SU-DHL-6 (cell line): ENCODE measurements at regions not wholly inside any gene's neighbourhood (a gene's known extent, or its start where the extent isn't known, plus 50 kb on each side); places are given as distances from the start of the nearest gene placed in this dataset.

Experiments used
- H2AFZ ChIP-seq: fragments of 200-600 bp; sonication (generic); 2 replicates; pipeline ENCODE4 v1.6.1; 2014; ENCODE audit warnings: low read depth, mild to moderate bottlenecking, moderate library complexity, mixed read lengths, antibody characterized with exemption, low read length; ENCODE audit not compliant: severe bottlenecking
- H3F3A ChIP-seq: fragments of 200-600 bp; shearing (Covaris generic); 2 replicates; pipeline ENCODE4 v1.6.0; 2016; ENCODE audit warnings: antibody characterized with exemption, mild to moderate bottlenecking; ENCODE audit not compliant: insufficient read depth
- H3K27ac ChIP-seq: fragments of 200-600 bp; sonication (generic); 2 replicates; pipeline ENCODE4 v1.5.1; 2016; ENCODE audit warnings: low read depth, mild to moderate bottlenecking, low read length, moderate library complexity, mixed read lengths
- H3K27me3 ChIP-seq: fragments of 200-600 bp; sonication (generic), shearing (Covaris generic); 2 replicates; pipeline ENCODE4 v1.6.0; 2014; ENCODE audit warnings: mild to moderate bottlenecking, low read length
- H3K36me3 ChIP-seq: fragments of 200-600 bp; sonication (generic); 2 replicates; pipeline ENCODE4 v1.6.1; 2014; ENCODE audit warnings: mild to moderate bottlenecking, low read length, mixed read lengths
- H3K4me2 ChIP-seq: fragments of 300-600, 200-600 bp; shearing (Covaris generic), sonication (generic); 2 replicates; pipeline ENCODE4 v1.6.0; 2014; ENCODE audit warnings: low read length, low read depth, mild to moderate bottlenecking; ENCODE audit not compliant: poor library complexity, severe bottlenecking
- H3K4me3 ChIP-seq: fragments of 200-600 bp; sonication (generic); 2 replicates; pipeline ENCODE4 v1.5.1; 2014; ENCODE audit warnings: antibody characterized with exemption, low read length, mild to moderate bottlenecking, mixed read lengths; ENCODE audit not compliant: insufficient read depth, poor library complexity, severe bottlenecking
- H3K79me2 ChIP-seq: fragments of 200-600 bp; sonication (generic); 2 replicates; pipeline ENCODE4 v1.6.1; 2014; ENCODE audit warnings: mild to moderate bottlenecking, low read length, moderate library complexity; ENCODE audit not compliant: insufficient read depth
- H3K9ac ChIP-seq: fragments of 200-600 bp; sonication (generic); 2 replicates; pipeline ENCODE4 v1.7.0; 2014; ENCODE audit warnings: mild to moderate bottlenecking, low read length
- H3K9me2 ChIP-seq: fragments of 200-600 bp; sonication (generic); replicated peaks from 2 replicates; pipeline ENCODE4 v1.6.1; 2014; ENCODE audit warnings: low read length; ENCODE audit not compliant: insufficient read depth
- H3K9me3 ChIP-seq: fragments of 200-600 bp; sonication (generic); 2 replicates; pipeline ENCODE4 v1.6.1; 2014; ENCODE audit warnings: low read length, mixed read lengths; ENCODE audit not compliant: insufficient read depth
- H4K20me1 ChIP-seq: fragments of 200-600 bp; sonication (generic); 2 replicates; pipeline ENCODE4 v1.6.1; 2014; ENCODE audit warnings: low read depth, mild to moderate bottlenecking, antibody characterized with exemption, low read length, moderate library complexity, mixed read lengths
- EZH2phosphoT487 ChIP-seq: fragments of 200-600 bp; sonication (generic), shearing (Covaris generic); conservative IDR thresholded peaks from 2 replicates; pipeline ENCODE4 v1.6.1; 2018; ENCODE audit warnings: mild to moderate bottlenecking, antibody characterized with exemption, low read length, moderate library complexity, mixed read lengths
- TF ChIP-seq, protein P1 (sequence below): fragments of 200-600 bp; sonication (generic); IDR thresholded peaks from one replicate; pipeline ENCODE4 v1.5.1; 2017; ENCODE audit warnings: antibody characterized with exemption, mild to moderate bottlenecking, low read length, moderate library complexity; ENCODE audit not compliant: insufficient read depth, poor library complexity, severe bottlenecking

DNA sequence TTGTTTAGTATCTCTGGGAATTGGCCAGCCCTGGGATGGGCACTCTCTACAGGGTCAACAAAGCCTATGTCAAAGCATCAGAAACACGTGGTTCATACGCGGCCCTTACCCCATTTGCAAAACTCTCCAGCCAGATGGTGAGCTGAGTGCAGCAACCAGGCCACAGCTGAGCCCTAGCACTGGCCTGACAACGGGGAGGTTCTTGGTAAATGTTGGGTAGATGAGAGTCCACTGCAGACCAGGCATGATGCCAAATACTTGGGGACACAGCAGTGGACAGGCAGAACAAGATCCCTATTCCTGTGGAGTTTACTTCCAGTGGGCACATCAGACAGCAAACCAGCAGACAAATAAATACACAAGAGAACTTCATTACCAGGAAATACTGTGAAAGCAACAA lies 172.1 kb upstream of the SYT13 start:
- no peaks in the 10 kb centered on the region for H3K36me3 ChIP-seq
- H3F3A ChIP-seq = no peaks in the 10 kb centered on the region
- H4K20me1 ChIP-seq = no peaks in the 10 kb centered on the region
- H3K4me2 ChIP-seq = no peak overlapping the region
- no peak overlapping the region for H2AFZ ChIP-seq
- no peaks in the 10 kb centered on the region for H3K9me2 ChIP-seq
- H3K27me3 ChIP-seq = no peaks in the 10 kb centered on the region
- H3K9ac ChIP-seq = no peak overlapping the region
- no peaks in the 10 kb centered on the region for H3K9me3 ChIP-seq
- H3K79me2 ChIP-seq = no peaks in the 10 kb centered on the region
- no peak overlapping the region for H3K4me3 ChIP-seq
- TF ChIP-seq EZH2phosphoT487 = no peak
- TF ChIP-seq, protein P1, sequence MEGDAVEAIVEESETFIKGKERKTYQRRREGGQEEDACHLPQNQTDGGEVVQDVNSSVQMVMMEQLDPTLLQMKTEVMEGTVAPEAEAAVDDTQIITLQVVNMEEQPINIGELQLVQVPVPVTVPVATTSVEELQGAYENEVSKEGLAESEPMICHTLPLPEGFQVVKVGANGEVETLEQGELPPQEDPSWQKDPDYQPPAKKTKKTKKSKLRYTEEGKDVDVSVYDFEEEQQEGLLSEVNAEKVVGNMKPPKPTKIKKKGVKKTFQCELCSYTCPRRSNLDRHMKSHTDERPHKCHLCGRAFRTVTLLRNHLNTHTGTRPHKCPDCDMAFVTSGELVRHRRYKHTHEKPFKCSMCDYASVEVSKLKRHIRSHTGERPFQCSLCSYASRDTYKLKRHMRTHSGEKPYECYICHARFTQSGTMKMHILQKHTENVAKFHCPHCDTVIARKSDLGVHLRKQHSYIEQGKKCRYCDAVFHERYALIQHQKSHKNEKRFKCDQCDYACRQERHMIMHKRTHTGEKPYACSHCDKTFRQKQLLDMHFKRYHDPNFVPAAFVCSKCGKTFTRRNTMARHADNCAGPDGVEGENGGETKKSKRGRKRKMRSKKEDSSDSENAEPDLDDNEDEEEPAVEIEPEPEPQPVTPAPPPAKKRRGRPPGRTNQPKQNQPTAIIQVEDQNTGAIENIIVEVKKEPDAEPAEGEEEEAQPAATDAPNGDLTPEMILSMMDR = no peak
- no peak overlapping the region for H3K27ac ChIP-seq

DNA sequence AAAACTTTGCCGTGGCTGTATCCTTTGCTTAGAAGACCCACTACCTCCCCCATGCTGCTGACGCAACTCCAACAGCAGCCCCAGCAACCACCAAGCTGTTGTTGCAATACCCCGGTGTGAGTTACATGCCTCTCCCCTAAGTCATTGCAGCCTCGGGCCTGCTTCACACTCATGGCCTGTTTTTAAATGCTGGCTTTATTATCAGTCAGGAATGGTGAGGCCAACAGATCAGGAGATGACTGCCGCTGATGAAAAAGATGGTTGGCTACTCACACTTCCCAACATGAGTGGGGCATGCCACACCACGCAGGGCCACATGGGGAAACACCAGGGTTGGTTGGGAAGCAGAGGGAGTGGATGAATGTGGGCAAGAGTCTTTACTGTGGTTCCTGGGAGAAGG lies 171.5 kb upstream of the SYT13 start:
- Histone ChIP-seq H3K9me3 (no peaks in the 10 kb centered on the region), H2AFZ (no peak overlapping the region), H3K4me3 (no peak overlapping the region), H3K9me2 (no peaks in the 10 kb centered on the region), H3K79me2 (no peaks in the 10 kb centered on the region), H3K27ac (no peak overlapping the region), H4K20me1 (no peaks in the 10 kb centered on the region), H3K36me3 (no peaks in the 10 kb centered on the region), H3K27me3 (no peaks in the 10 kb centered on the region), H3K4me2 (no peak overlapping the region), H3K9ac (no peak overlapping the region), H3F3A (no peaks in the 10 kb centered on the region)
- TF ChIP-seq, protein P1 = no peak
- no peak for TF ChIP-seq EZH2phosphoT487

DNA sequence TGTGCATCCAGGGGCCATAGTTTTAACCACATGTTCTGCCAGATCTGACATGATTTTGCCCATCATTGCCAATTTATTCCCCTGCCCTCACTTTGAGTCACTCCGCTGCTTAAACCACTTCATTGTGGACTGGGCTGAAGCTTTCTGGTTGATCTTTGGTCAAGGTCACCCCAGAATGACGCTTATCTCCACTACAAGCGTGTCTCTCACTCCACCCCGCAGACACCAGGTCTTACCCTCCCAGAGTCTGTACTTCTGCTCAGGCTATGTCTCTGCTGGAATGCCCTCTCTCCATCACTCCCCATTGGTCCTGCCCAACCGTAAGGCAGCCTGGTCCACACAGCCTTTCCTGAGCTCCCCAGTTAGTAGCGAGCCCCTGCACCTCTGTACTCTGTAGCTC lies 170.5 kb upstream of the SYT13 start:
- H3K27ac ChIP-seq = no peak overlapping the region
- no peaks in the 10 kb centered on the region for H3F3A ChIP-seq
- no peaks in the 10 kb centered on the region for H4K20me1 ChIP-seq
- no peaks in the 10 kb centered on the region for H3K27me3 ChIP-seq
- no peak for TF ChIP-seq EZH2phosphoT487
- TF ChIP-seq, protein P1 = no peak
- no peak overlapping the region for H3K4me2 ChIP-seq
- no peak overlapping the region for H3K9ac ChIP-seq
- H3K9me2 ChIP-seq = no peaks in the 10 kb centered on the region
- H3K79me2 ChIP-seq = no peaks in the 10 kb centered on the region
- no peak overlapping the region for H2AFZ ChIP-seq
- no peak overlapping the region for H3K4me3 ChIP-seq
- no peaks in the 10 kb centered on the region for H3K36me3 ChIP-seq
- no peaks in the 10 kb centered on the region for H3K9me3 ChIP-seq

DNA sequence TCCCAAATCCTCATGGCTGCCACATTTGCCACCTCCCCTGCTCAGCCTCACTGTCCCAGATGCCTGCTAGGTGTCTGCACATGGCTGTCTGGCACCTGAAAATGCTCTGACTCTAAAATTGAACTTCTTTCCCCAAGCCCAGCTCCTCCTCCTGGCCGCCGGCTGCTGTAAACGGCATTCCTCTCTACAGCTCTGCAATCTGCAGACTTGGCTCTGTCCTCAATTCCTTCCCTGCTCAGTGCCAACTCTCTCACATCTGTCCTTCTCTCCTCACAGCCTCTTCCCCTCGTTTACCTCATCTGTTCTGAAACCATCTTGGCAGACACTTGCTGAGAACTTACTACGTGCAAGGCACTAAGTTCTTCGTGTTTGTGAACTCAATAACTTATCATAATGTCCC lies 169.4 kb upstream of the SYT13 start:
- Histone ChIP-seq H3K27ac (no peak overlapping the region), H3F3A (no peaks in the 10 kb centered on the region), H3K4me3 (no peak overlapping the region), H3K36me3 (no peaks in the 10 kb centered on the region), H3K27me3 (no peaks in the 10 kb centered on the region), H3K9me3 (no peaks in the 10 kb centered on the region), H4K20me1 (no peaks in the 10 kb centered on the region), H2AFZ (no peak overlapping the region), H3K4me2 (no peak overlapping the region), H3K9me2 (no peaks in the 10 kb centered on the region), H3K79me2 (no peaks in the 10 kb centered on the region), H3K9ac (no peak overlapping the region)
- no peak for TF ChIP-seq EZH2phosphoT487
- TF ChIP-seq, protein P1 = no peak
